Femur (tissue), 1 donor: ENCODE measurements at regions not wholly inside any gene's neighbourhood (a gene's known extent, or its start where the extent isn't known, plus 50 kb on each side); places are given as distances from the start of the nearest gene placed in this dataset.
A peak's percentile ranks its signal among the peaks of the same experiment; 100 is the strongest.

Source experiments
- DNase-seq: peaks from one replicate; pipeline ENCODE4 v3.0.0-alpha.2; 2017

GRCh38 chr11:13062115-13062514 is 53.0 kb downstream of the RASSF10 start:
- no peak for DNase-seq

GRCh38 chr11:13064593-13064992 is 55.5 kb downstream of the RASSF10 start:
- DNase-seq = no peak

GRCh38 chr11:13065200-13065787 is 56.2 kb downstream of the RASSF10 start:
- DNase-seq = no peak

- DNase-seq = no peak
Measured at GRCh38 chr11:13068211-13068610, 59.1 kb downstream of the RASSF10 start.

- peak; percentile 21 for DNase-seq
Measured at GRCh38 chr11:13073119-13073981, 64.2 kb downstream of the RASSF10 start.

GRCh38 chr11:13074714-13075464 is 65.8 kb downstream of the RASSF10 start:
- no peak for DNase-seq

- DNase-seq = no peak
Measured at GRCh38 chr11:13076961-13077360, 67.8 kb downstream of the RASSF10 start.

- no peak for DNase-seq
Measured at GRCh38 chr11:13080861-13081260, 71.7 kb downstream of the RASSF10 start.

GRCh38 chr11:13082588-13082987 is 73.5 kb downstream of the RASSF10 start:
- no peak for DNase-seq

- DNase-seq = no peak
Measured at GRCh38 chr11:13090228-13090708, 81.2 kb downstream of the RASSF10 start.

GRCh38 chr11:13091373-13091772 is 82.3 kb downstream of the RASSF10 start:
- no peak for DNase-seq

GRCh38 chr11:13091804-13092203 is 82.7 kb downstream of the RASSF10 start:
- no peak for DNase-seq

GRCh38 chr11:13094930-13095687 is 86.0 kb downstream of the RASSF10 start:
- DNase-seq = no peak

- no peak for DNase-seq
Measured at GRCh38 chr11:13098063-13098462, 88.9 kb downstream of the RASSF10 start.

- no peak for DNase-seq
Measured at GRCh38 chr11:13098616-13099289, 89.6 kb downstream of the RASSF10 start.

GRCh38 chr11:13101644-13102512 is 92.8 kb downstream of the RASSF10 start:
- DNase-seq = no peak

- no peak for DNase-seq
Measured at GRCh38 chr11:13102513-13102840, 93.4 kb downstream of the RASSF10 start.

- no peak for DNase-seq
Measured at GRCh38 chr11:13102865-13103539, 93.9 kb downstream of the RASSF10 start.

GRCh38 chr11:13103962-13104554 is 94.9 kb downstream of the RASSF10 start:
- no peak for DNase-seq

- no peak for DNase-seq
Measured at GRCh38 chr11:13104619-13105236, 95.6 kb downstream of the RASSF10 start.
